GM18508 (cell line): ENCODE measurements at regions not wholly inside any gene's neighbourhood (a gene's known extent, or its start where the extent isn't known, plus 50 kb on each side); places are given as distances from the start of the nearest gene placed in this dataset.

Experiments used
- ATAC-seq: cut with Tn5 transposase; IDR thresholded peaks from one replicate; pipeline ENCODE4 v1.9.1; 2021; ENCODE audit warnings: moderate number of reproducible peaks; ENCODE audit not compliant: insufficient read depth, unreplicated experiment

- no peak for ATAC-seq
Measured at GRCh38 chr11:113531083-113531482, 55.9 kb upstream of the DRD2 start.

GRCh38 chr11:113529606-113530005 is 54.4 kb upstream of the DRD2 start:
- no peak for ATAC-seq

- ATAC-seq: no peak
Measured at GRCh38 chr11:113528982-113529381, 53.8 kb upstream of the DRD2 start.

- no peak for ATAC-seq
Measured at GRCh38 chr11:113526521-113526920, 51.3 kb upstream of the DRD2 start.
